Trophoblast cell (in vitro differentiated cells and primary cell): ENCODE measurements at regions not wholly inside any gene's neighbourhood (a gene's known extent, or its start where the extent isn't known, plus 50 kb on each side); places are given as distances from the start of the nearest gene placed in this dataset.

Experiments used
- DNase-seq, 2 donors: peaks; one replicate each; pipeline ENCODE4 v3.0.0-alpha.2; 2016
- H2AFZ ChIP-seq: 2 replicates; pipeline ENCODE4 v1.6.1; 2013; ENCODE audit warnings: low read length, moderate library complexity, mild to moderate bottlenecking; ENCODE audit not compliant: insufficient read depth, poor library complexity
- H2AK5ac ChIP-seq: 2 replicates; pipeline ENCODE4 v1.6.1; 2013; ENCODE audit warnings: mild to moderate bottlenecking, low read length
- H2BK120ac ChIP-seq: 2 replicates; pipeline ENCODE4 v1.6.1; 2013; ENCODE audit warnings: low read length, mild to moderate bottlenecking, moderate library complexity; ENCODE audit not compliant: insufficient read depth, poor library complexity
- H2BK12ac ChIP-seq: 2 replicates; pipeline ENCODE4 v1.6.1; 2013; ENCODE audit warnings: mild to moderate bottlenecking, low read length, moderate library complexity
- H2BK5ac ChIP-seq: 2 replicates; pipeline ENCODE4 v1.6.1; 2013; ENCODE audit warnings: low read length, low read depth, moderate library complexity, mild to moderate bottlenecking; ENCODE audit not compliant: poor library complexity
- H3K14ac ChIP-seq: 2 replicates; pipeline ENCODE4 v1.6.1; 2013; ENCODE audit warnings: mild to moderate bottlenecking, low read length
- H3K18ac ChIP-seq: 2 replicates; pipeline ENCODE4 v1.6.1; 2013; ENCODE audit warnings: mild to moderate bottlenecking, low read length
- H3K23ac ChIP-seq: 2 replicates; pipeline ENCODE4 v1.6.1; 2013; ENCODE audit warnings: low read length
- H3K27ac ChIP-seq: 2 replicates; pipeline ENCODE4 v1.5.1; 2013; ENCODE audit warnings: low read depth, mild to moderate bottlenecking, inconsistent platforms, low read length, moderate library complexity
- H3K27me3 ChIP-seq: 2 replicates; pipeline ENCODE4 v1.6.1; 2013; ENCODE audit warnings: inconsistent platforms, mild to moderate bottlenecking, low read length, moderate library complexity; ENCODE audit not compliant: insufficient read depth
- H3K36me3 ChIP-seq, 2 experiments: 1 replicate in 1 of 2; 2 replicates in 1 of 2; pipeline ENCODE4 v1.6.1; 2013; ENCODE audit warnings: low read length in 2 of 2, mild to moderate bottlenecking in 2 of 2, moderate library complexity in 1 of 2; ENCODE audit not compliant: insufficient read depth in 2 of 2, control insufficient read depth in 1 of 2
- H3K4ac ChIP-seq: 2 replicates; pipeline ENCODE4 v1.6.1; 2013; ENCODE audit warnings: low read depth, mild to moderate bottlenecking, low read length, moderate library complexity
- H3K4me1 ChIP-seq, 2 experiments: 1 replicate in 1 of 2; 2 replicates in 1 of 2; pipeline ENCODE4 v1.6.1; 2013; ENCODE audit warnings: low read length in 2 of 2, mild to moderate bottlenecking in 2 of 2, moderate library complexity in 1 of 2; ENCODE audit not compliant: insufficient read depth in 2 of 2, control insufficient read depth in 1 of 2
- H3K4me2 ChIP-seq: 2 replicates; pipeline ENCODE4 v1.6.1; 2013; ENCODE audit warnings: inconsistent platforms, mild to moderate bottlenecking, low read length, moderate library complexity
- H3K4me3 ChIP-seq: 2 replicates; pipeline ENCODE4 v1.5.1; 2013; ENCODE audit warnings: mild to moderate bottlenecking, low read depth, low read length, inconsistent platforms
- H3K79me1 ChIP-seq: one replicate; pipeline ENCODE4 v1.6.1; 2013; ENCODE audit warnings: low read length
- H3K79me2 ChIP-seq: 2 replicates; pipeline ENCODE4 v1.6.1; 2013; ENCODE audit warnings: low read length, mild to moderate bottlenecking; ENCODE audit not compliant: control insufficient read depth, insufficient read depth, poor library complexity
- H3K9ac ChIP-seq: 2 replicates; pipeline ENCODE4 v1.6.1; 2013; ENCODE audit warnings: mild to moderate bottlenecking, low read length
- H3K9me3 ChIP-seq: 2 replicates; pipeline ENCODE4 v1.6.1; 2013; ENCODE audit warnings: low read depth, mild to moderate bottlenecking, control low read depth, inconsistent platforms, low read length; ENCODE audit not compliant: insufficient read depth
- H4K12ac ChIP-seq: 2 replicates; pipeline ENCODE4 v1.6.1; 2013; ENCODE audit warnings: low read depth, mild to moderate bottlenecking, low read length, moderate library complexity
- H4K8ac ChIP-seq: 2 replicates; pipeline ENCODE4 v1.6.1; 2013; ENCODE audit warnings: low read depth, mild to moderate bottlenecking, low read length, moderate library complexity
- H4K91ac ChIP-seq: one replicate; pipeline ENCODE4 v1.6.1; 2013; ENCODE audit warnings: low read depth, mild to moderate bottlenecking, low read length, moderate library complexity
- WGBS: extraction: QIAGEN DNeasy Blood & Tissue Kit; methylation state at CpG from one replicate; pipeline ENCODE4 v1.1.7; 2013; ENCODE audit warnings: missing lambda C conversion rate; ENCODE audit not compliant: insufficient read length, insufficient coverage; ENCODE audit errors: extremely low coverage; 5-methylcytosine and 5-hydroxymethylcytosine counted together

GRCh38 chr4:126529997-126530396 is 1102.8 kb upstream of the INTU start:
- Histone ChIP-seq H3K4ac (no peak overlapping the region), H3K27ac (no peak overlapping the region), H3K27me3 (no peaks in the 10 kb centered on the region), H2BK5ac (no peak overlapping the region), H3K4me1 (no peaks in the 10 kb centered on the region), H3K9me3 (no peaks in the 10 kb centered on the region), H3K14ac (no peak overlapping the region), H3K23ac (no peak overlapping the region), H3K9ac (no peak overlapping the region), H2AFZ (no peak overlapping the region), H2BK12ac (no peak overlapping the region), H3K79me1 (no peaks in the 10 kb centered on the region), H2AK5ac (no peak overlapping the region), H3K36me3 (no peaks in the 10 kb centered on the region), H3K79me2 (no peaks in the 10 kb centered on the region), H4K8ac (no peak overlapping the region), H4K12ac (no peak overlapping the region), H3K18ac (no peak overlapping the region), H2BK120ac (no peak overlapping the region), H3K4me3 (no peak overlapping the region), H3K4me2 (no peak overlapping the region), H4K91ac (no peak overlapping the region)
- DNase-seq, result no peak
- no CpG with 5 or more reads among the region's 2 CpGs for WGBS

GRCh38 chr4:126530996-126531585 is 1101.7 kb upstream of the INTU start:
- Histone ChIP-seq H3K79me2 (no peaks in the 10 kb centered on the region), H3K4me3 (no peak overlapping the region), H3K9me3 (no peaks in the 10 kb centered on the region), H3K79me1 (no peaks in the 10 kb centered on the region), H2BK5ac (no peak overlapping the region), H2BK120ac (no peak overlapping the region), H3K9ac (no peak overlapping the region), H4K8ac (no peak overlapping the region), H3K14ac (no peak overlapping the region), H3K4me1 (no peaks in the 10 kb centered on the region), H4K91ac (no peak overlapping the region), H2BK12ac (no peak overlapping the region), H3K27me3 (no peaks in the 10 kb centered on the region), H3K27ac (no peak overlapping the region), H3K4ac (no peak overlapping the region), H3K23ac (no peak overlapping the region), H3K4me2 (no peak overlapping the region), H4K12ac (no peak overlapping the region), H3K36me3 (no peaks in the 10 kb centered on the region), H2AFZ (no peak overlapping the region), H3K18ac (no peak overlapping the region), H2AK5ac (no peak overlapping the region)
- DNase-seq, result no peak

GRCh38 chr4:126532527-126532926 is 1100.2 kb upstream of the INTU start:
- H3K79me1 ChIP-seq, result no peaks in the 10 kb centered on the region
- no peak overlapping the region for H3K4ac ChIP-seq
- H3K4me2 ChIP-seq, result no peak overlapping the region
- no peak overlapping the region for H2BK12ac ChIP-seq
- no peak overlapping the region for H4K91ac ChIP-seq
- H3K23ac ChIP-seq, result no peak overlapping the region
- H3K4me1 ChIP-seq, result no peaks in the 10 kb centered on the region
- no peak overlapping the region for H3K18ac ChIP-seq
- H4K12ac ChIP-seq, result no peak overlapping the region
- no peaks in the 10 kb centered on the region for H3K27me3 ChIP-seq
- no peaks in the 10 kb centered on the region for H3K36me3 ChIP-seq
- H3K9me3 ChIP-seq, result no peaks in the 10 kb centered on the region
- H3K9ac ChIP-seq, result no peak overlapping the region
- no peak overlapping the region for H2AFZ ChIP-seq
- H2BK120ac ChIP-seq, result no peak overlapping the region
- no peak for DNase-seq
- H3K27ac ChIP-seq, result no peak overlapping the region
- WGBS, result no CpG with 5 or more reads among the region's 1 CpG
- no peaks in the 10 kb centered on the region for H3K79me2 ChIP-seq
- no peak overlapping the region for H2BK5ac ChIP-seq
- H2AK5ac ChIP-seq, result no peak overlapping the region
- H3K4me3 ChIP-seq, result no peak overlapping the region
- no peak overlapping the region for H3K14ac ChIP-seq
- H4K8ac ChIP-seq, result no peak overlapping the region

- H3K4me1 ChIP-seq, result no peaks in the 10 kb centered on the region
- WGBS, result no CpG with 5 or more reads among the region's 5 CpGs
- H3K9me3 ChIP-seq, result no peaks in the 10 kb centered on the region
- no peak overlapping the region for H4K91ac ChIP-seq
- H3K4me3 ChIP-seq, result no peak overlapping the region
- no peak overlapping the region for H3K4ac ChIP-seq
- no peaks in the 10 kb centered on the region for H3K79me1 ChIP-seq
- H2AK5ac ChIP-seq, result no peak overlapping the region
- H2BK5ac ChIP-seq, result no peak overlapping the region
- H3K14ac ChIP-seq, result no peak overlapping the region
- H3K18ac ChIP-seq, result no peak overlapping the region
- no peaks in the 10 kb centered on the region for H3K36me3 ChIP-seq
- H3K9ac ChIP-seq, result no peak overlapping the region
- H4K8ac ChIP-seq, result no peak overlapping the region
- H3K79me2 ChIP-seq, result no peaks in the 10 kb centered on the region
- H4K12ac ChIP-seq, result no peak overlapping the region
- H2BK120ac ChIP-seq, result no peak overlapping the region
- H3K27ac ChIP-seq, result no peak overlapping the region
- no peak overlapping the region for H3K4me2 ChIP-seq
- DNase-seq, result no peak
- no peak overlapping the region for H3K23ac ChIP-seq
- no peak overlapping the region for H2BK12ac ChIP-seq
- H2AFZ ChIP-seq, result no peak overlapping the region
- H3K27me3 ChIP-seq, result no peaks in the 10 kb centered on the region
Observed at GRCh38 chr4:126533146-126533805, 1099.5 kb upstream of the INTU start.
